ENCODE measurements at regions not wholly inside any gene's neighbourhood (a gene's known extent, or its start where the extent isn't known, plus 50 kb on each side); places are given as distances from the start of the nearest gene placed in this dataset.

- no peak for TF ChIP-seq POLR2A (IDR thresholded peaks at IDR 0.05)
- TF ChIP-seq CTCF (IDR thresholded peaks at IDR 0.05) = no peak
Observed at GRCh38 chr6:21781128-21781527, 187.6 kb downstream of the SOX4 start.

Data from heart left ventricle (tissue), 13 donors.